Fibroblast of the conjunctiva (primary cell): ENCODE measurements at regions not wholly inside any gene's neighbourhood (a gene's known extent, or its start where the extent isn't known, plus 50 kb on each side); places are given as distances from the start of the nearest gene placed in this dataset.

Experiments
- DNase-seq: peaks from one replicate; pipeline ENCODE4 v3.0.0-alpha.2; 2010; ENCODE audit warnings: low read depth

DNA sequence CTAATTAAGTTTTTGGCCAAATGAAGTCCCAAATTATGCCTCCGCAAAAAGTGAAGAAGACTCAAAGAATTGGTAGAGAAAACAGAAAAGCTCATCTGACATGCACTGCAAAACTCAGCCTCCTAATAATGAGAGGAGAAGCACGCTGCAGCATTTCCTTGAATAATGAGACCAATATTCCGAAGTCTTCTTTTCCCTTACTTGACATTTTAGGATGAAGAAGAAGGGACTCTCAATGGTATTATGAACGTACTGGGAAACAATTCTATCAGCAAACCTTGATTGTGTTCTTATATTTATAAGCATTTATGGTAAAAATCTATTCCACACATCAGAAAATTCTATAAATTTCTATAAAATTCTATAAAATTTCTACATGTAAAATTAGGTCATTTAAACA lies 733.9 kb upstream of the ACVR2A start:
- no peak for DNase-seq

DNA sequence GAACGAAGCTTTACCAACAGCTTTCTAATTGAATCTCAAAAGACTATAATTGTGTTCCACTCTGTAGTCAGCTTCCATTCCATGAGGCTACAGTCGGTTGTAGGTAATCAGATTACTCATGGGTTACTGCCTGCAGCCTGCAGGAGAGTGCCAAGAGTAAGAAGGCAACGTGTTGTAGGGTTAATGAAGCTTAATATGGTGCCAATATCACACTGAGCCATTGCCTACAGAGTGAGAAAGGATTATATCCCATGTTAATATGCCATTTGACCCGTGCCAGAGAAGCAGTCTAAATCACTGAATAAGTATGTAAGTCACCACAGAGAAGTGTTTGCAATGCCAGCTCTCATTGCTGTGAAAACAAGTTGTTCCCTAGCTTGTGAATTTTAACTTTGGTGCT lies 734.5 kb upstream of the ACVR2A start:
- no peak for DNase-seq

DNA sequence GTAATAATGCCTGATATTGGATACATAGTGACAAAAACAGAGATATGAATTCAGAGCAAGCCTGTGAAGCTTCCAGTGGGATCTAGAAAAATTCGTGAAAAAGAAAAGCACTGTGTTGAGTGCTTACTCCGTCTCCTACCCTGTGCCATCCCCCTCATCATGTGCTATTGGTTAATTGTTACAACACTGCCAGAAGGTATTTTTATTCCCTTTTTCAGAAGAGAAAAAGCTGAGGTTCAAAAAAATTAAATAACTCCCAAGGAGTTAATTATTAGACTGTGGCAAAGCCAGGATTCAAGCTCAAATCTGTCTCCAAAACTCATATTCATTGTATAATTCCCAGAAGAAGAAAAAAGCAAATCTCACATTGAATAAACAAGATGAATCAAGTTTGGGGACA lies 735.5 kb upstream of the ACVR2A start:
- no peak for DNase-seq

DNA sequence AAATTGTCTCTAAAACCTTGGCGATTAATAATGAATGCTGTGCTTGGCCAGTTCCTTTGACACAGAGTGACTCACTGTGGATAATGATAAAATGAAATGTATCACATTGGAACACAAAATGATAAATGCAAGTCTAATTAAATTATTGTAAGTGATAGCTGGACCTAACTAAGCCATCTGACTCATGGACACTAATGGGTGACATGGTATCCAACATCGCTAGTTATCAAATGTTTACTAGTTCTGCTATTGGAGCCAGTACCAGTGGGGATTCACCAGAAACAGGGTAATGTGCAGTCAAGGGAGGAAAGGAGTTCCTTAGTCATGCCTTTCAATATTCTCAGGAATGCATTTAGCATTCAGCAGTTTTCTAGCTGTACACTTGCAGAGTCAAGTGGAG lies 736.3 kb upstream of the ACVR2A start:
- no peak for DNase-seq

DNA sequence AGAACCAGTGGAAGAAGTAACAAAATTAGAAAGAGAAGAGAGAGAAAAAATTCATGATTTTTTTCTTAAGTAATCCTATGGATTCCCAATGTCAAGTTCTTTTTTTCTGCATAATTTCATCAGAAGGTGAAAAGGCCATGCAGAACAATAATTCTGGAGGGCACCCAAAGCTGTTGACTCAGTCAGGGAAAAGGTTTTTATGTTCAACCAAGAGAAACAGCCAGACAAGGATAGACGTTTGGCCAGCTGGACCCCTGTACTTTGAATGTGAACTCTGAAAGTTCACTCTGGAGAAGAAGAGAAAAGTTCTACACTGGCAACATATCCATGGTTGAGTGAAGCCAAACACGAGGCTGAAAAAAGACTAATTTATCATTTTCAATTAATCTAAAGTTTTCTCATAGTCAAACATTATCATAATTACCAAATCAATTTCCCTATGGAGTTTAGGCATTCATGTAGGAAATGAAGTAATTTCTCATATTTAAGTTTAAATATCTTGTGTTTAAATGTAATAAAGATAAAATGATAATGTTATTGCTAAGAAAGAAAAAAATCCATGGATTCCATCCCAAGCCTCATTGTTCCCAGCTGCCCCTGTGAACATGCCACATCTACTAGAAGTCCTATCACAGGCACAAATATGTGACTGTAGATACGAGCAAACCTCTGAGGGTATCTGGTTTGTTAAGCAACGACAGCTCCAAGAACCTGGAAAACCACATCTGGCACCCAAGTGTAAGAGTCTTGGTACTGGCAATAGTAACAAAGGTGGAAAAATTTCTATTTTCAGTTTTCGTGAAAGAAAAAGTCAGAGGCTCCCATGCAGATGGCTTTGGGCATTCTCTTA lies 742.7 kb upstream of the ACVR2A start:
- no peak for DNase-seq

DNA sequence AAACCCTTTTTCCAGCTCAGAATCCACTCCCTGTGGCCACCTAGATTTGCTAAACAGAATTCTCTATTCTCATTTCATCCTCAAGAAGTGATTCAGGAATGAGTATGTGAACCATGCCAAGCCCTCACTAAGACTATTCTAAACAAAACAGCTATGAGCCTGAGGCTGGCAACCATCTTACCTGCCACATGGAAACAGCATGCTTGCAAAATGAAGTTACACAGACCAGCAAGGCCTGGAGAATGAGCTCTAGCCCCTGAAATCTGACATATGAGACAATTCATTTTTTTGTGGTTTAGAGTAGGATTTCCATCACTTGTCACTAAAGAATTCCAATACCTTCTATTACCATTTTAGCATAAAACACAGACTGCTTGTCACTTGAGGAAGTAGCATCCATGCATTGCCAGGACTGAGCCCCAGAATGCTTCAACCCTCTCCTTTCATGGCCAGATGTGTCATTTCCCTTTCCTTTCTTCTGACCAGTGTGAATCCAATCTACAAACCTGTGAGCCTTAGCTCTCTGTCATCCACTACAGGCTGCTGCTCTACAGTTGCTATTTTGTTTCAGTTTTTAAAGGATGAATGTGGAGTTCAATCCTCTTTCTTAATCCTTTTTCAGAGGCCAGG lies 744.3 kb upstream of the ACVR2A start:
- no peak for DNase-seq

DNA sequence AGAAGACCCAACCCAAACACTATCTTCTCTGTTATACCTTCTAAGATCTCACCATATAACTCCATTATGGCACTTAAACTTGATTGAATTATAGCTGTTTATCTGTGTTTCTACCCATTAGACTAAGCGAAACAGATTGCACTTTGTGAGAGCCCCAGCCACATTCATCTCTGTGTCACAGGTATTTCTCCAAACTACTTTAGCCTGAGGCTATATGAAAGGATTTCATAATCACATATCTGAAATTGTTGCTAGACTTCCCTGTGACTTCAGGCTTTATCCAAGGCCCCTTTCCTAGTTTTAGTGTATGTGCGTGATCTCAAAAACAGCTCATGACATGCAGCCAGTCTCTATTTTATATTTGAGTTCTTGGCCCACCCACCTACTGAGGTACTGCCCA lies 745.0 kb upstream of the ACVR2A start:
- no peak for DNase-seq

DNA sequence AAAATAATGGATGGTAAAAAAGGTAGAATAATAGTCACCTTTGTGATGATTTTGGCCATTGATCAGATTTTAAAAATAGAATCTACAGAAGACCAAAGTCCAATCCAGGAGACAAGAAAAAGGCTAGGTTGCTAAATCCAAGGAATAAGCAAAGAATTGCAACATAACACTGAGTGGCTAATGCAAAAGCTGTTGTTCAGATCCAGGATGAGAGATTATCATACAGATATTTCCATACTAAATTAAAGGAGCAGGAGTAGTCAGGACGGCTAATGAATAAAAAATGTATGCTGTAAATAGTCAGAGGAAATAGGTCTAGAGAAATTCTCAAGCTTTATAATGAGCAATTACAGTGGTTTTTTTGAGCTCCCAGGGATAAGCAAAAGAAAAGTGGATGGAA lies 745.9 kb upstream of the ACVR2A start:
- no peak for DNase-seq

DNA sequence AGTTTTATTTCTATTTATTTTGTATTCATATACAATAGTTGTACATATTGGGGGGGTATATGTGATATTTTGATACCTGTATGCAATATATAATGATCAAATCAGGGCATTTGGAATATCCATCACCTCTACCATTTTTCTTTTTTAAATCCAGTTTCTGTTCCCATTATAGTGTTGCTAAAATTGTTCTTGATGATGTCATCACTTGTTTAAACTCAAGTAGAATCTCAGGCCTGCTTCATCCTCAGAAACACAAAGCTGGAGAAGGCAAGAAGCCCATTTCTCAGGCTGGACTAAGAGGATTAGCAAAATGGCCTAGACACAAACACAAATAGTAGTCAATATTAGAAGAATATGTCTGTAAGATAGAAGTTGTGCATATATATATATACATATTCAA lies 747.1 kb upstream of the ACVR2A start:
- no peak for DNase-seq

DNA sequence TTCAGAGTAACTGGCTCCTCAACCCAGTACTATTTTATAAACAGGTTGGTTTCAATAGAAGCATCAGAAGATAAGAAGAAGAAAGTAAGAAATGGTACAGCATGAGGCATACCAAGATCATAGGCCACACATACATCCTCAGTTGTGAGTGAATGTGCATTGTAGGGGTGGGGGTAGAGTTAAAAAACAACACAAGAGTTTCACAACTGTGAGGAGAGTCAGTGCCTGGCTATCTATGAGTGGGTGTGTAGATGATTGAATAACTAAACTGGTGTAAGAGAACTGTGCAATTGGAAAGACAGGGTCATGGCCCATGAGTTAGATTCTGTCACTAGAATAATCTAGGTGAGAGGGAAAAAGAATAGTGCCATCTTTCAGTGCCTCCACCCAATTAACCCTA lies 748.2 kb upstream of the ACVR2A start:
- DNase-seq, result no peak

DNA sequence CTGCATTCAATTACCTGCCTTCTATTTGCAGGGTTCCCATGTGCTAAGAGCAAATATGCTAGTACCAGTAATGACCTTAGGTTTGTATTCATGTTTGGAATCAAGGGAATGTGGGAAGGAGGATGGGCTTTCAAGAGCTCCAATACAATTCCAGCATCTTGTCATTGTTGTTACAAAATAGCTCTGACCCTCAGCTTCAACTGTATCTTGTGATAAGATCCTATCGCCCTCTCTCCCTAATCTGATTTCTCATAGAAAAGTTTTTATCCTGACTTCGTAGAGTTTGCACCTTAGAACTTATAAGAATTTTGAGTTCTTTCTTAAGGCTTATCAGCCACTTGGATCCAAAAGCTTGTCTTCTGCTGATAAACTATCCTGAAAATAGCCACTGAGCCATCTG lies 749.5 kb upstream of the ACVR2A start:
- no peak for DNase-seq

DNA sequence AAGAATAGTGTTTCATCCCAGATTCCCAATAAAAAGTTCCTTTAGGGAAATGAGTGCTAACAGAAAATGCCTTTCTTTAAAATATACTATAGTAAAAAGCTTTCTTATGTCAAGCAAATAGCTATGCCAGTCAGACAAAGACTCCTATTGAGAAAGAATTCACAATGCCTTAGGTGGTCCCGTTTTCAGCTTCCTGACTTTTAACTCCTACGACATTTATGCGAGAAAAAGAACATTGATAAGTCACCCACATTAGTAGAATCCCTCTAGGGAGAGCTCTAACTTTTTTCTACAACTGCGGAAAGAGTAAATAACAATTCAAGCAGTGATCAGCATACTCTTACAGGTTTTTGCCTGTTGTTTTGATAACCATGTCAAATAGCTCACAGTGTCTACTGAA lies 750.8 kb upstream of the ACVR2A start:
- no peak for DNase-seq

DNA sequence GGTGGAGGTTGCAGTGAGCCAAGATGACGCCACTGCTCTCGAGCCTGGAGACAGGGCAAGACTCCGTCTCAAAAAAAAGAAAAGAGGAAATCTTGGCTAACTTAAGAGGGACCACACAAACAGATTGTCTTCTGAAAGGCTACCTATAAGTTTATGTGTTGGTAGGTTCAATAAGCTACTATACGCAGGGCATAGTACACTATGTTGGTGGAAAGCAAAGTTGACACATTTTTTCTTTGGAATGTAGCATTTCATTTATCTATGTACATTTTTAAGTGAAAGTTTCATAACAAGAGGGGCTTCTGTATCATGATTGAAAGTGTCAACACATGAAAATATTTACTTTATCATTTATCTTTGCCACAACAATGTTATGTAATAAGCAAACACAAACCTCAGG lies 752.6 kb upstream of the ACVR2A start:
- DNase-seq, result no peak

DNA sequence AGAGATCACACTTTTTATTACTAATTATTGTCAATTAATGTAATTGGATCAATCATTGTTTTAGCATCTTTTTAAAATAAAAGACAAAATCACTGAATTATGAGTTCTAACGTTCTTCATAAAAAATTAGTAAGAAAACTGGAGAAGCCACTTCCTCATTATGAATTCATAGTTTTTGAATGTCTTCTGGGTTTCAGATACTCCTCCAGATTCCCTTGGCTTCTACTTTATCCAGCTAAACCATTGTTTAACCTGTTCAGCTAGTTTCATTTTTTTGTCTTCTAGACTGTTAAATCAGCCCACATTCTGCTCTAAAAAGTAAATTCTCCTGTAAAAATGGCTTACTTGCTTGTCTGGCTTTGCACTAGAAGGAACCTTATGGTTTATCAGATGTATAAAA lies 753.4 kb upstream of the ACVR2A start:
- no peak for DNase-seq

DNA sequence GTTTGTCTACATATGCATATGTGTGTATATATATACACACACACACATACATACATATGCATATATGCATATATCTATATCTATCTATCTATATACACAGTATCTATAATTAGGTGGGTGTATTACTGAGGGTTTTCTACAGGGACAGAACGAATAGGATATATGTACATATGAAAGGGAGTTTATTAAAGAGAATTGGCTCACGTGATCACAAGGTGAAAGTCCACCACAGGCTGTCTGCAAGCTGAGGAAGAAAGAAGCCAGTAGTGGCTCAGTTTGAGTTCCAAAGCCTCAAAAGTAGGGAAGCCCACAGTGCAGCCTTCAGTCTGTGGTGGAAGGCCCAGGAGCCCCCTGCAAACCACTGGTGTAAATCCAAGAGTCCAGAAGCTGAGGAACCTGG lies 756.0 kb upstream of the ACVR2A start:
- no peak for DNase-seq

DNA sequence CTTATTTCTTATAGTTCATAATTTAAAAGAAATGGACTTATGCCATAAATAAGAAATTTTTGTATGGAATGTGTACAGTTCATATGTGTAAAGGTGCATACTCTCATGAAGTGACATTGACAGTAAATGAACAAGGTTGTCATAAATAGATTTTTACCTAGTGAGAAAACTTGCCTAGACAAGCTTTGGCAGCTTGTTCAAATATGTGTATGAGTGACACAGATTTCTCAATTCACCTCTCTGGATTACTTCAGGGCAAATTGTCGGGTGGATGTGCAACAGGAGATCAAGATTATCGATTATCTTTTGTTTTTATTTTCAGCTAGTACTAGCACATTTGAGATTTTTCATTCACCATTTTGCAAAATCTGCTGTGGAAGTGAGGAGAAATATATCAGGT lies 758.1 kb upstream of the ACVR2A start:
- DNase-seq, result no peak

DNA sequence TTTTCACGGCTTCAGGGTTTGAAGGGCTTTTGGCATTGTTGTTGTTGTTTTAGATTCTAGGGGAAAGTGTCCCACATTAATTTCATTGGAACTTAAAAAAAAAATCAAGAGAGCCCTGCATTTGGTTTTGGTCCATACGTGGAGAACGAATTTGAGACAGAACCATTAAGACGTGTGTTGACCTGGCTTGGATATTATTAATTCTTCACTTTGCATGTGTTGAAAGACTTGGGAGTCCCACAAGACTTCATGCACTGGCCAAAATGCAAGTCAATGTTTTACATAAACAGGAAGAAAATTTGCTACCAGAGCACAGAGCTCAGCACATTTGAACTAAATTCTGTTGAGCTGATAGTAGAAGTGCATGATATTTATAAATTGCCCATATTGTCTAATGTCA lies 761.2 kb upstream of the ACVR2A start:
- DNase-seq, result no peak

DNA sequence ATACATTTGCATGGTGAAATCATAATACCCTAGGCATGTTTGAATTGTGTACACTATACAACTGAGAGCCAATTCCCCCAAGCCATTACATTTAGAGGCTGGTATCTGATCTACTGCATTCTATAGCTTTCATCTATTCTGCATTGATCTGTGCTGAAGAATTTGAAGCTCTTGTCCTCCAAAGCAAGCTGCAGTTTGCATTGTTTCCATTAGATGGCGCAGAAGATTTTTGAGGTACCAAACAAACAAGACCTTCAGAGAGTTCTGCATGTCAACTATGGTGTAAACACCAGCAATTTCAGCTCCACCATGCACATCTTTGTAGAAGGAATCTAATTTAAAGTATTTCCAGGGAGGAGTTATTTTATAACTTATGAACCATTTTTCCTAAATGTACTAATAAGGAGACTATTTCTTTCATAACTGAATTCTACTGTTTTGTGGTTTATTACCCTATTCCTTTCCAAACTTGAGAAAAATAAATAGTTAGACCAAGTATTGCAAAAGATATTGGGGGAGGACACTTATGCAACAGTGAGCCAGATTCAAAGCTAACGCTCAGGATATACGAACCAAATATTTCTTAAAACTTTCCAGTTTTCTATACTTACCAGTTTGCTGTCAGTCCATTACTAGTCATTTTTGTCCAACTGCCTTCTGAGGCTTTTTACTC lies 761.8 kb upstream of the ACVR2A start:
- peak; percentile 51 for DNase-seq

DNA sequence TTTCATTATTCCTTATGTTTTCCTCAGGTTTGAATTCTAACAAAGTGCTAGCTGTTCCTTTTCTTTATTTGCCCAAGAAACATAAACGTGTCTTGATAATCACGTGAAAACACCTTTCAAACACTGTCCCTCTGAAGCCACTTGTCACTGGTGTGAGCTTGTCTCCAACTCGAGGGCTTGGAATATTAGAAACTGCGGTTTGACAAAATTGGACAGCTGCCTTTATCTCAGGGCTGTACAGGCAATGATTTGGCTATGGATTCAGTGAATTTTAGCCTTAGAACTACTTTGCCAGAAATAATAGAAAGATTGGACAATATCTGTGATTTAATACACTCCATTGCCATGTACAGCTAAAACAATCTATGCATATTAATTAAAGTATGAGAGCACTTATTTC lies 763.0 kb upstream of the ACVR2A start:
- no peak for DNase-seq

DNA sequence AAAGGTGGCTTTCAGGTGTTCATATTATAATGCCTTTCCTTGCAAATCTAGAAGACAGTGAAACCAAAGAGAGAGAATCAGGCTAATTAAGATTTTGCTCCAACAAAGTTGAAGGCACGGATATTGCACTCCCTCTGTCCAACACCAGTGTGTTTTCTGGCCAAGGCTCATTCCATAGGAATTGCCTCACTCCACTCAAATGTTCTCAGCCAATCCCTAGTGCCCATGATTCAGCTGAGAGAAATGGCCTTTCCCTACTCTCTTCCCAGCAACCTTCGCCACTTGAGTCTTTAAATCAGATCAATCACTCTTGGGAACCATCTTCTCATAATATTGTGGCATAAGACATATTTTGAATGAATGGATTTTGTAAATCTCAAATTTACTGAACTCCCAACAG lies 768.2 kb upstream of the ACVR2A start:
- no peak for DNase-seq

DNA sequence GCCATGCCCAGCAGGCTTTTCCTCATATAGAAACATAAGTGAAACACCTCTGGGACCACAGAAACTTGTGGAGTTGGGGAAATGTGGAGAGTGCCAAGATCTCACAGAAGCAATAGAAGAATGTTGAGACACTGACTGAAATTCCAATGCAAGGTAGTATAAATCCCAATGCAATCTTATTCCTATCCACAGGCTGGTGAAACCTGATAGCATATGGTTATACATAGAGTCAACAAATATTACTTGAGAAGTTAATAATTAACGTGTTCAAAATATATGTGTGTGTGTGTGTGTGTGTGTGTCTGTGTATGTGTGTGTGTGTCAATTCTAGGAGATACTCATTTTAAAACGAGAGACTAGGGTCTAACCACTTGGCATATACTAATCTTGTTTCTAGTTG lies 776.8 kb upstream of the ACVR2A start:
- DNase-seq, result no peak

DNA sequence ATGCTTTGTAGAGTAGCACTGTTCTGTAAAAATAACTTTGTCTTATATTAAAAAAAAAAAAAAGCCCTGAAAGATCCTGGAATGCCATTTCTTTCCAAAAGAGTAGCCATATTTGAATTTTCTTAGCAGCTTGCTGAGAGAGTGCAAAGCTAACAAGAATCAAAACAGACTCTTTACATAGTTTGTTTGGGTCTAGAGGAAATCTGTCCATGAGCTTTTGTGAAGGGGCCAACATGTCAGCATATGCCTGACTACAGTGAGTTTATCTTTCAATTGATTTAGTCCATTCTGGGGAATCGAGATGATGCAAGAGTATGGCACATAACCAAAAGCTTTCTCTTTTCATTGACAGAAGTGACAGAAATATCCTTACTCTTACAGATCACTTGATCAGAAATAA lies 777.7 kb upstream of the ACVR2A start:
- DNase-seq, result no peak

DNA sequence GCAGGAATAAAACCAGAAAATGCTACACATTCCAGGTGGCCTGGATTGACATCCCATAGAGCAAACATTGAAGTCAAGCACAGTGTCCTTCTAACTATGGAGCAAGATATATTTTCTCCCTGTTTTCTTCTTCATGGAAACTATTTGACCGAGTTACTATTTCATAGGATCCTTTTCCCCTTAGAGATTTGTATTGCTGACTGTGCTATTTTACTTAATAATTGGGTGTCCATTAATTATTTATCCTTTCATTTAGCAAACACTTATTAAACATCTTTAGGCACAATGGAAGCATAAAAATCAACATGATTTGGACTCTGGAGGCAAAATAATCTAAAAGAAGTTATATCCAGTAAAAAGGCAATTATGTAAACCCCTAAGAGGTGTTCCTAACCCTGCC lies 782.8 kb upstream of the ACVR2A start:
- DNase-seq, result no peak

DNA sequence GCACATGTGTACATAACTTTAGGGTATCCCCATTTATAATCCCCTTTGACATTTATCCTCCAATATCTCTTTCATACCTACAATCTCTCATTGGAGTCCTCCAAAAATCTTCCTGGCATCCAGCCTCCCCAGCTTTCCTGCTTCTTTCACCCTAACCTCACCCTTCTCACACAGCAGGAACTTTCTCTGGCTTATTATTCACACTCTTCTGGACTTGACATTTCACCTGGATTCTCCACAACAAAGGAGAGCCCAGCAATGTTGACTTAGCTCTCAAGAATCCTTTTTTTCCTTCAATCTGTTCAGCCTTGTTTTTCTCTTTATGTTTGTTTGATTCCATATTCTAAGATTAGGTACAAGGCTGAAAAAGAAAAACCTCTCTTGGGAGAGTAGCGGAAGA lies 783.6 kb upstream of the ACVR2A start:
- DNase-seq, result no peak
